HG02970 (cell line): ENCODE measurements at regions not wholly inside any gene's neighbourhood (a gene's known extent, or its start where the extent isn't known, plus 50 kb on each side); places are given as distances from the start of the nearest gene placed in this dataset.
"Not testable (repeated sequence)": the region's sequence is repeated elsewhere in the genome, so short reads cannot be mapped to it uniquely, and the experiment has no call there.

ENCODE experiments used
- ATAC-seq: cut with Tn5 transposase; IDR thresholded peaks from one replicate; pipeline ENCODE4 v1.9.1; 2021; ENCODE audit warnings: mild to moderate bottlenecking, moderate library complexity, moderate number of reproducible peaks; ENCODE audit not compliant: unreplicated experiment, low FRiP score

- no peak for ATAC-seq
These were observed 103.3 kb upstream of the DPH5 start for GRCh38 chr1:101128846-101129245.

- ATAC-seq, result peak; percentile 71
These were observed 102.7 kb upstream of the DPH5 start for GRCh38 chr1:101128211-101128727.

GRCh38 chr1:101124405-101124804 is 98.8 kb upstream of the DPH5 start:
- ATAC-seq, result no peak

DNA sequence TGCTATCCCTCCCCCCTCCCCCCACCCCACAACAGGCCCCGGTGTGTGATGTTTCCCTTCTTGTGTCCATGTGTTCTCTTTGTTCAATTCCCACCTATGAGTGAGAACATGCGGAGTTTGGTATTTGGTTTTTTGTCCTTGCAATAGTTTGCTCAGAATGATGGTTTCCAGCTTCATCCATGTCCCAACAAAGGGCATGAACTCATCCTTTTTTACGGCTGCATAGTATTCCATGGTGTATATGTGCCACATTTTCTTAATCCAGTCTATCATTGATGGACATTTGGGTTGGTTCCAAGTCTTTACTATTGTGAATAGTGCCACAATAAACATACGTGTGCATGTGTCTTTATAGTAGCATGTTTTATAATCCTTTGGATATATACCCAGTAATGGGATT is 98.3 kb upstream of the DPH5 start:
- not testable (repeated sequence) for ATAC-seq

DNA sequence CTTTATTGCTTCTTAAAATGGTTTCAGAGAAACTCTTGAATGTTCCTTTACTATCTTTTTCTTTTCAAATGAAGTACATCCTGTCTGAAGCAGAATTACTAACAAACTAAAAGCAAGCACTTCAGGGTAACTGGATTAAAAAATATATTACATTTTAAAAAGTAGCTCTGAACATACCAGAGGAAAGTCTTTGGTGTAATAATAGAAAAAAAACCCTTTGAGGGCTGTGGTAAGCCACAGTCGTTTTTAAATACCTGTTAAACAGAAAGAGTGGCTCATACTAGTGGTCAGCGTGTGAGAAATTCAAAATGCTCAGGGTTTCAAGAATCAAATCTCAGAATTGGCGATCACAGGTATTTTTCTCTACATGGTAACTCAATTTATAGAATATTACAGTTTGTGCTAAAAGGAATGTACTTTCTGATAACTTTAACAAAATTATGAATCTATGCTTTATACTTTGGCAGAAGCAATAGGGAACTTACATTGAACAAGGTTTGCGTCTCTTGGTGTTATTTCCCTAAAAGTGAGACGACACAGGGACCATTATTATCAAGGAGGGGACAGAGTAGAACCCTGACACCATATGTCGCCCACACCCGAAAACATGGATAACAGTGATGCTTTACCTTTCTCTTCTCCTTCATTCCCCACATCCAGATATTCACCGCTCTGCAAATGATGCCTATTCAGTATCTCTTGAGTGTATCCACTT is 97.0 kb upstream of the DPH5 start:
- no peak for ATAC-seq

DNA sequence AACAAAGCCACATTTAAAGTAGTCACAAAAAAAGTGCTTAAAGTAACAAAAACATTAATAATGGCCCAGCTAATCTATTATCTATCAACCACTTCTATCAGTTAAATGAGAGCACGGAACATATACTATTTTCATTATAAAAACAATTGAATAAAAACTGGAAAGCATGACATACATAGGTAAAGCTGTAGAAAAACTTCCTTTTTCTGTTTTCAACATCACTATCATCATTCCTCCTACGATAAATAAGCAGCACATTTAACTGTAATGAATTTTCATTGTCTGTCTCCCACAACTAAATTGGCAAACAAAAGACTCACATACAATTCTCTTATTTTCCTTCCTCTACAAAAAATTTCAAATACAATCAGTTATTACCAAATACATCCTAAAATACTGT is 96.4 kb upstream of the DPH5 start:
- ATAC-seq, result no peak

- no peak for ATAC-seq
These were observed 95.9 kb upstream of the DPH5 start for GRCh38 chr1:101121504-101121903.

DNA sequence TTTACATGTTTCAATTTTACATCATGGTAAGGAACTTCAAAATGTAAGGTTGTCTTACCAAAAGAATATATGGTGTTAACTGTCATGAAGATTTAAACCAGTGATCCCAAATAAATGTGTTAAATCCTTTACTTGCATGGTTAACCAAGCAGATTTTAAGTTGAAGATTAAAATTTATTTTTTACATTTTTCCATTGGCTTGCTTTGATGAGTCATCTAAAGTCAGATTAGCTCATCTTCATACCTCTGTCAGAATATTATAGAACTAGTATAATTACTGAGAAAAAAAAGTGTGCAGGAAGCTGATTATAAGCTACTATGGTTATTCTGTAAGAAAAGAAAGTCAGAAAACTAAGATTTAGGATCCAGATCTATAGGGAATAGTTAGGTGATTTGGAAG is 95.3 kb upstream of the DPH5 start:
- no peak for ATAC-seq

DNA sequence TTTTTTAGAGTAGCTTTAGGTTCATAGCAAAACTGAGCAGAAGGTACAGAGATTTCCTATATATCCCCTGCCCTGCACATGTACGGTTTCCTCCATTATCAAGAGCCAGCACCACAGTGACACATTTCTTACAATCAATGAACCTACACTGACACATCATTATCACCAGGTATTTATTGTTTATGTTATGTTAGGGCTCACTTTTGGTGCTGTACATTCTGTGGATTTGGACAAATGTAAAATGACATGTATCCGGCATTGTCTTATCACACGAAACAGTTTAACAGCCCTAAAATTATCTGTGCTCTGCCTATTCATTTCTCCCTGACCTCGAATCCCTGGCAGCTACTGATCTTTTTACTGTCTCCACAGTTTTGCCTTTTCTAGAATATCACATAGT is 93.7 kb upstream of the DPH5 start:
- no peak for ATAC-seq

- ATAC-seq, result no peak
These were observed 90.4 kb upstream of the DPH5 start for GRCh38 chr1:101116006-101116405.

DNA sequence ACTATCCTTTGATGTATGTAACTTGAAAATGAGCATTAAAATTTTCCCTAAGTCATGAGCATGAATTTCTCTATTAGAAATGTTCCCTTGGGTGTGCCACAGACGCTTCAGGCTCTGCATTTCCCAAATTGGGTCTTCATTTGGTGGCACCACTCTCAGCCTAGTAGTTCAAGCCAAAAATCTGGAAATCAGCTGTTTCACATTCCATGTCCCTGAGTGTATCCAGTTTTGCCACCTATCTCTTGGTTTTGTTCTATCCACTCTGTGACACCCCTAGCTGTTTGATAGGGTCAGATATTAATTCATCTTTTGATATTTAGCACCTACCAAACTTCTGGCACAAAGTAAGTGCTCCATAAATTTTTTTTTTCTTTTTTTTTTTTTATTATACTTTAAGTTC is 89.5 kb upstream of the DPH5 start:
- ATAC-seq, result no peak

DNA sequence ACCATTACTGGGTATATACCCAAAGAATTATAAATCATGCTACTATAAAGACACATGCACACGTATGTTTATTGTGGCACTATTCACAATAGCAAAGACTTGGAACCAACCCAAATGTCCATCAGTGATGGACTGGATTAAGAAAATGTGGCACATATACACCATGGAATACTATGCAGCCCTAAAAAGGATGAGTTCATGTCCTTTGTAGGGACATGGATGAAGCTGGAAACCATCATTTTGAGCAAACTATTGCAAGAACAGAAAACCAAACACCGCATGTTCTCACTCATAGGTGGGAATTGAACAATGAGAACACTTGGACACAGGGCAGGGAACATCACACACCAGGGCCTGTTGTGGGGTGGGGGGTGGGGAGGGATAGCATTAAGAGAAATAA is 88.5 kb upstream of the DPH5 start:
- ATAC-seq, result not testable (repeated sequence)

- ATAC-seq, result peak; percentile 51
These were observed 86.6 kb upstream of the DPH5 start for GRCh38 chr1:101112051-101112780.

- no peak for ATAC-seq
These were observed 85.9 kb upstream of the DPH5 start for GRCh38 chr1:101111461-101111860.

DNA sequence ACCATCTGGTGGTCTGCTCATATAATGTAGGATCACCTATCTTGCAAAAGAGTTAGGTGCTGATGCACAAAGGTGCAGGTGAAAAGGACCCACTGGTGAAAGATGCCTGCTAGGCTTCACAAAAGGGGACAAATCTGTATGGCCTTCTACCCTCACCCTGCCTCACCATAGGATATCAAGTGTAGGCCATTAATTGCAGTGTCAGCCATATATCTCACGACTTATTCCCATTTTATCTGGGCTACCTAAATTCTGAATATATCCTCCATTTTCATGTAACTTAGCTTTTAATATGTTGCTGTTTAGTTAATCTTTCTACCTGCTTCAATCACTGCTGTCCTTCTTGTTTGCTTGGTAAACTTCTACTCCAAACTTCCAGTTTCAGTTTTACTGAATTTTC is 84.2 kb upstream of the DPH5 start:
- ATAC-seq, result no peak

DNA sequence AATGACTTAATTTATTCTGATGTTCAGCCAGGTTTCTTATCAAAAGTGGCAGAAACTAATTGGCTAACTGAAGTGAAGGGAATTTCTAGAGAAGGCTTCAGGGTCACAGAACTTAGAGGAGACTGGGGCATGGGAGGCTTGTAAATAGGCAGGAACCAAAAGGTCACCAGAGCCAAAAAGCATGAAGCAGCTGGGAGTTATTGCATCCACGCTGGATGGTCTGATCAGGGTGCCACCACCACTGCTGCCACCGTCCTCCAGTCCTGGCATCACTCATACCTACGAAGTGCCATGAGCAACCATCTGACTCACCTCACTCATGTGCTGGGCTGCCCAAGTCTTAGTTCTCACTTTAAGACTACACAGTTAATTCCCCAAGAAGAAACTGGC is 82.5 kb upstream of the DPH5 start:
- no peak for ATAC-seq

DNA sequence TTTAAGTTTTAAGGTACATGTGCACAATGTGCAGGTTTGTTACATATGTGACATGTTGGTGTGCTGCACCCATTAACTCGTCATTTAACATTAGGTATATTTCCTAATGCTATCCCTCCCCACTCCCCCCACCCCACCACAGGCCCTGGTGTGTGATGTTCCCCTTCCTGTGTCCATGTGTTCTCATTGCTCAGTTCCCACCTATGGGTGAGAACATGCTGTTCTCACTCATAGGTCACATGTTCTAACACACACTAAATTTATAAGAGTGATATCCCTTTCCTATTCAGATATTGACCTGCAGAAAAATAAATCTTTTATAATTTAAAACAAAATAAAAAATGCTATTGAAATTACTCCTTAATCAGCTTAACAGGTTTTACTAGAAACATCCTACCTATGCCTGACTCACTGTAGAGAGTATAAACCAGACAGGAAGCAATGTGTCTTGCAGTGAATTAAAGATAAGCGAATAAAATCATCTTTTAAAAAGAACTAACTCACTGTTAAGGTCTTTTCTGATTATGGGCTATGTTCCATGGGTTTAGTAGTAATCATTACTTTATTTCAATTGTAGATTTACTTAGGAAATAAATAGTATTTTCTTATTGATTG is 82.0 kb upstream of the DPH5 start:
- no peak for ATAC-seq

- no peak for ATAC-seq
These were observed 80.3 kb upstream of the DPH5 start for GRCh38 chr1:101105877-101106276.

- no peak for ATAC-seq
These were observed 77.0 kb upstream of the DPH5 start for GRCh38 chr1:101102426-101103156.

DNA sequence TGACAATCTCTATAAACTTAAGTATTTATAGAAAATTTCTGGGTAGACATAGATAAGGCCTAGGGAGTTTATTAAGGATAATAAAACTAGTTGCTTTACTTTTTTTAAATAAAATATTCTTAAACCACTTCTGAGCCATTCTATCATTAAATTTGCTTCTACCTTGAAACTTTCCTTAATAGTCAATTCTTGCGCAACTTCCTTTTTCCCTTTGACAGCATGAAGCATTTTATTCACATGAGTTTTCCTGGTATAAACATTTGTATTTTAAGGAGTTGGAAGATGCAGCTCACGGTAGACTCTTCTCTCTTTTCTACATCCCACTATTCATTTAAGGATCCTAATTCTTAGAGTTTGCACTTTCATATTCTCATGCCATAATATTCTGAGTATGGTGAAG is 75.8 kb upstream of the DPH5 start:
- ATAC-seq, result no peak

GRCh38 chr1:101100674-101101073 is 75.1 kb upstream of the DPH5 start:
- ATAC-seq, result no peak
